T-helper 2 cell treated with Interferon-gamma antibody and Interleukin-4, amounts not matched to agents 100 ng/mL and 5 ng/mL, for 36 hours (primary cell): ENCODE measurements at regions not wholly inside any gene's neighbourhood (a gene's known extent, or its start where the extent isn't known, plus 50 kb on each side); places are given as distances from the start of the nearest gene placed in this dataset.

Experiments used
- intact Hi-C: fragments of 100-400 bp; cut with micrococcal nuclease; formaldehyde crosslinking; loops from one replicate; pipeline ENCODE4 v1.15.1; 2023

- intact Hi-C loops, result no loop called here
These were observed 783.8 kb upstream of the EDIL3 start for GRCh38 chr5:85168474-85168873.

- intact Hi-C loops, result no loop called here
These were observed 785.5 kb upstream of the EDIL3 start for GRCh38 chr5:85170183-85170582.

- intact Hi-C loops, result no loop called here
These were observed 788.8 kb upstream of the EDIL3 start for GRCh38 chr5:85173469-85173868.

- intact Hi-C loops, result no loop called here
These were observed 797.7 kb upstream of the EDIL3 start for GRCh38 chr5:85182344-85182743.

GRCh38 chr5:85204289-85204688 lies 819.6 kb upstream of the EDIL3 start:
- intact Hi-C loops, result no loop called here

- intact Hi-C loops, result no loop called here
These were observed 820.8 kb upstream of the EDIL3 start for GRCh38 chr5:85205430-85205829.

- intact Hi-C loops, result no loop called here
These were observed 840.7 kb upstream of the EDIL3 start for GRCh38 chr5:85225388-85225787.

- intact Hi-C loops, result no loop called here
These were observed 864.5 kb upstream of the EDIL3 start for GRCh38 chr5:85249204-85249603.

- intact Hi-C loops, result no loop called here
These were observed 878.4 kb upstream of the EDIL3 start for GRCh38 chr5:85263125-85263524.

- intact Hi-C loops, result no loop called here
These were observed 882.0 kb upstream of the EDIL3 start for GRCh38 chr5:85266692-85267091.

GRCh38 chr5:85268194-85268593 lies 883.5 kb upstream of the EDIL3 start:
- intact Hi-C loops, result no loop called here

GRCh38 chr5:85278193-85278592 lies 893.5 kb upstream of the EDIL3 start:
- intact Hi-C loops, result no loop called here

- intact Hi-C loops, result no loop called here
These were observed 904.2 kb upstream of the EDIL3 start for GRCh38 chr5:85288914-85289313.

GRCh38 chr5:85293145-85293785 lies 908.6 kb upstream of the EDIL3 start:
- intact Hi-C loops, result no loop called here

GRCh38 chr5:85304524-85304923 lies 919.8 kb upstream of the EDIL3 start:
- intact Hi-C loops, result no loop called here

GRCh38 chr5:85305766-85306165 lies 921.1 kb upstream of the EDIL3 start:
- intact Hi-C loops, result no loop called here

GRCh38 chr5:85311536-85311935 lies 926.9 kb upstream of the EDIL3 start:
- intact Hi-C loops, result no loop called here

- intact Hi-C loops, result no loop called here
These were observed 935.8 kb upstream of the EDIL3 start for GRCh38 chr5:85320495-85320894.

GRCh38 chr5:85333276-85333675 lies 948.6 kb upstream of the EDIL3 start:
- intact Hi-C loops, result no loop called here

GRCh38 chr5:85337435-85337834 lies 952.8 kb upstream of the EDIL3 start:
- intact Hi-C loops, result no loop called here

GRCh38 chr5:85340790-85341189 lies 956.1 kb upstream of the EDIL3 start:
- intact Hi-C loops, result no loop called here

- intact Hi-C loops, result no loop called here
These were observed 961.1 kb upstream of the EDIL3 start for GRCh38 chr5:85345818-85346217.

GRCh38 chr5:85357309-85357708 lies 972.6 kb upstream of the EDIL3 start:
- intact Hi-C loops, result no loop called here

- intact Hi-C loops, result no loop called here
These were observed 990.8 kb upstream of the EDIL3 start for GRCh38 chr5:85375525-85375924.
